ENCODE measurements at regions not wholly inside any gene's neighbourhood (a gene's known extent, or its start where the extent isn't known, plus 50 kb on each side); places are given as distances from the start of the nearest gene placed in this dataset.

DNA sequence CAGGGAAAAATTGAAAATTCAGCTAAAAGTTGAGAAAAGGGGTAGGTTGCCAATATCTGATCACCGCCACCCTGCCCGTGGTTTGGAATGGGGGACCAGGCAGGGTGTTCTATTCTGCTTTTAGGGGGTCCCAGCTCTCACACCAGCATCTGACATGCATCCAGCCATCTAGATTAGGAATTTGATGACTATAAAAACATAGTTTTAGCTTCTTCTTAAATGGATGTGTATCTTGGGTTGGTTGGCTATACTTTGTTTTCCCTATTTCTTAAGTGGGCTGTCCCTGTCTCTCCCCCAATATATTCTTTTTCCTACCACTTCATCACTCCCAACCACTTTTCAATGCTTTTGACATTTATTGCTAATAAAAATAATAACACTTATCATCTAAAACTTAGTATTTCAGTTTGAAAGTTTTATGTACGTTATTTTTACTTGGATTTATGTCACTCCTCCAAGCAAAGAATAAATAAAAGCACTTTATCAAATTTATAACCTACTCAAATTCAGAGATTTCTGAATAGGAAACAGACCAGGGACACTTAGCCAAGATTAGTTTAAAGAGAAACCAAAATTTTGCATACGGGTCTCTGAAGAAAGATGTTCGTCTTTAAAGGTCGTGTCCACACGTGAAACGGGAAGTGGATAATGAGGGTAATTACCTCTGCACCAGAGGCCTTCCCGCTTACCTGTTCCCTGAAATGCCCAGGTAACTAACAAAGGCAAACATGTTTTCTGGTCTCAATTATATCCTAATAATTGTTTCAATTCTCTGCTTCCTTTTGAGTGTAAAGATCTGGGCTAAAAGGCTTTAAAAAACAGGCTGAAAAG, 233.2 kb upstream of the AUTS2 start:
- H3K4me1 ChIP-seq (ENCODE audit: insufficient read depth) = no peaks in the 10 kb centered on the region
- Mint-ChIP-seq H3K4me1 (no peaks in the 10 kb centered on the region), H3K36me3 (ENCODE audit: low read depth) (peaks cover 7% of the 10 kb centered on the region; the same call in 1 of the 3 replicates), H3K27me3 (ENCODE audit: insufficient read depth, low read depth, poor library complexity) (no peaks in the 10 kb centered on the region), H3K4me3 (no peak overlapping the region), H3K9me3 (peaks cover 86% of the 10 kb centered on the region), H3K27ac (no peak overlapping the region)
- no peaks in the 10 kb centered on the region for H3K36me3 ChIP-seq (ENCODE audit: insufficient read depth)
- DNase-seq (ENCODE audit: low spot score) = no peak
- no peak for TF ChIP-seq POLR2AphosphoS5 (IDR thresholded peaks at IDR 0.05; ENCODE audit: low read depth)
- TF ChIP-seq, protein P1, sequence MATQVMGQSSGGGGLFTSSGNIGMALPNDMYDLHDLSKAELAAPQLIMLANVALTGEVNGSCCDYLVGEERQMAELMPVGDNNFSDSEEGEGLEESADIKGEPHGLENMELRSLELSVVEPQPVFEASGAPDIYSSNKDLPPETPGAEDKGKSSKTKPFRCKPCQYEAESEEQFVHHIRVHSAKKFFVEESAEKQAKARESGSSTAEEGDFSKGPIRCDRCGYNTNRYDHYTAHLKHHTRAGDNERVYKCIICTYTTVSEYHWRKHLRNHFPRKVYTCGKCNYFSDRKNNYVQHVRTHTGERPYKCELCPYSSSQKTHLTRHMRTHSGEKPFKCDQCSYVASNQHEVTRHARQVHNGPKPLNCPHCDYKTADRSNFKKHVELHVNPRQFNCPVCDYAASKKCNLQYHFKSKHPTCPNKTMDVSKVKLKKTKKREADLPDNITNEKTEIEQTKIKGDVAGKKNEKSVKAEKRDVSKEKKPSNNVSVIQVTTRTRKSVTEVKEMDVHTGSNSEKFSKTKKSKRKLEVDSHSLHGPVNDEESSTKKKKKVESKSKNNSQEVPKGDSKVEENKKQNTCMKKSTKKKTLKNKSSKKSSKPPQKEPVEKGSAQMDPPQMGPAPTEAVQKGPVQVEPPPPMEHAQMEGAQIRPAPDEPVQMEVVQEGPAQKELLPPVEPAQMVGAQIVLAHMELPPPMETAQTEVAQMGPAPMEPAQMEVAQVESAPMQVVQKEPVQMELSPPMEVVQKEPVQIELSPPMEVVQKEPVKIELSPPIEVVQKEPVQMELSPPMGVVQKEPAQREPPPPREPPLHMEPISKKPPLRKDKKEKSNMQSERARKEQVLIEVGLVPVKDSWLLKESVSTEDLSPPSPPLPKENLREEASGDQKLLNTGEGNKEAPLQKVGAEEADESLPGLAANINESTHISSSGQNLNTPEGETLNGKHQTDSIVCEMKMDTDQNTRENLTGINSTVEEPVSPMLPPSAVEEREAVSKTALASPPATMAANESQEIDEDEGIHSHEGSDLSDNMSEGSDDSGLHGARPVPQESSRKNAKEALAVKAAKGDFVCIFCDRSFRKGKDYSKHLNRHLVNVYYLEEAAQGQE (IDR thresholded peaks at IDR 0.05; ENCODE audit: unreplicated experiment) = no peak
- TF ChIP-seq NANOG (IDR thresholded peaks at IDR 0.05; ENCODE audit: borderline replicate concordance) = no peak
- TF ChIP-seq ZNF114 (CRISPR knock-in tag; IDR thresholded peaks at IDR 0.05) = no peak
- TF ChIP-seq, protein P2, sequence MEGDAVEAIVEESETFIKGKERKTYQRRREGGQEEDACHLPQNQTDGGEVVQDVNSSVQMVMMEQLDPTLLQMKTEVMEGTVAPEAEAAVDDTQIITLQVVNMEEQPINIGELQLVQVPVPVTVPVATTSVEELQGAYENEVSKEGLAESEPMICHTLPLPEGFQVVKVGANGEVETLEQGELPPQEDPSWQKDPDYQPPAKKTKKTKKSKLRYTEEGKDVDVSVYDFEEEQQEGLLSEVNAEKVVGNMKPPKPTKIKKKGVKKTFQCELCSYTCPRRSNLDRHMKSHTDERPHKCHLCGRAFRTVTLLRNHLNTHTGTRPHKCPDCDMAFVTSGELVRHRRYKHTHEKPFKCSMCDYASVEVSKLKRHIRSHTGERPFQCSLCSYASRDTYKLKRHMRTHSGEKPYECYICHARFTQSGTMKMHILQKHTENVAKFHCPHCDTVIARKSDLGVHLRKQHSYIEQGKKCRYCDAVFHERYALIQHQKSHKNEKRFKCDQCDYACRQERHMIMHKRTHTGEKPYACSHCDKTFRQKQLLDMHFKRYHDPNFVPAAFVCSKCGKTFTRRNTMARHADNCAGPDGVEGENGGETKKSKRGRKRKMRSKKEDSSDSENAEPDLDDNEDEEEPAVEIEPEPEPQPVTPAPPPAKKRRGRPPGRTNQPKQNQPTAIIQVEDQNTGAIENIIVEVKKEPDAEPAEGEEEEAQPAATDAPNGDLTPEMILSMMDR (conservative IDR thresholded peaks at IDR 0.05; ENCODE audit: low read depth in 2 of 2) = no peak
- TF ChIP-seq EZH2 (IDR thresholded peaks at IDR 0.05; ENCODE audit: low read depth, unreplicated experiment) = no peak
- TF ChIP-seq CREB1 (CRISPR knock-in tag; IDR thresholded peaks at IDR 0.05; ENCODE audit: low read depth) = no peak
- no peak for TF ChIP-seq EZH2phosphoT487 (IDR thresholded peaks at IDR 0.05; ENCODE audit: unreplicated experiment)
- no peak for TF ChIP-seq ZNF331 (CRISPR knock-in tag; IDR thresholded peaks at IDR 0.05; ENCODE audit: low read depth)
- no peak for TF ChIP-seq JUNB (IDR thresholded peaks at IDR 0.05; ENCODE audit: unreplicated experiment)
- H3K4me2 ChIP-seq = no peak overlapping the region
- no peaks in the 10 kb centered on the region for H4K20me1 ChIP-seq (replicated peaks; ENCODE audit: insufficient read depth)
- no peak overlapping the region for H3K27ac ChIP-seq (ENCODE audit: low read depth)
- no peaks in the 10 kb centered on the region for H3K79me2 ChIP-seq (replicated peaks; ENCODE audit: insufficient read depth)
- H2AFZ ChIP-seq = no peak overlapping the region
- no peaks in the 10 kb centered on the region for H3K9me2 ChIP-seq (ENCODE audit: insufficient read depth)
- no peaks in the 10 kb centered on the region for H3F3A ChIP-seq (replicated peaks; ENCODE audit: low read depth)
- no peak overlapping the region for H3K4me3 ChIP-seq
- H3K27me3 ChIP-seq (ENCODE audit: insufficient read depth) = no peaks in the 10 kb centered on the region
- ATAC-seq = no peak
